Stromal cell of bone marrow (primary cell): ENCODE measurements at regions not wholly inside any gene's neighbourhood (a gene's known extent, or its start where the extent isn't known, plus 50 kb on each side); places are given as distances from the start of the nearest gene placed in this dataset.

Experiments
- DNase-seq: peaks from one replicate; pipeline ENCODE4 v3.0.0-alpha.2; 2012; ENCODE audit warnings: low read depth

DNA sequence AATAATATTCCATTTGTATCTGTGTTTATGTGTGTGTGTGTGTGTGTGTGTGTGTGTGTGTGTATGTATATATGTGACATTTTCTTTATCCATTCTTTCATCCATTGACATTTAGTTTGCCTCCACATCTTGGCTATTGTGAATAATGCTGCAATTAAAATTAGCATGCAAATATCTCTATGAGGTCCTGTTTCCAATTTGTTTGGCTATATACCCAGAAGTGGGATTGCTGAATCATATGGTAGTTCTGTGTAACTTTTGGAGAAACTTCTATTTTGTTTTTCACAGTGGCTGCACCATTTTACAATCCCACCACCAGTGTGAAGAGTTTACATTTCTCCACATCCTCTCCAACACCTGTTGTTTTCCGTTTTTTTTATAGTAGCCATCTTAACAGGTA lies 53.1 kb downstream of the CH25H start:
- DNase-seq, result no peak

DNA sequence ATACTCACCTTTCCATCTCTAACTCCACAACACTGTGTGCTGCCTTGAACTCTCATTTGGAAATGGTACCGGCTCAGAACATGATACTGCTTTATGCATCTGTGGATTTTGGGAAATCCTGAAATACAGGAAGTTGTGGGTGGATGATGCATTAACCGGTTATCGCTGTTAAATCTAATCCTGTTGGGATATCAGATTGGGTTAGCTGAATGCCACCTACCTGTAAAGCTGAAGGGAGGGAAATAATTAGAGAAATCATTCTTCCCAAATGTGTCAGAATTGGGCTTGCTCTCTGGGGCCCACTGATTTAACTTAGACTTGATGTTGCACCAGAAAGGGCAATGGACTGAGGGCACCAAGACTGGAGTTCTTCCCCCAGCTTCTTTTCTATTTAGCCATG lies 54.0 kb downstream of the CH25H start:
- no peak for DNase-seq

DNA sequence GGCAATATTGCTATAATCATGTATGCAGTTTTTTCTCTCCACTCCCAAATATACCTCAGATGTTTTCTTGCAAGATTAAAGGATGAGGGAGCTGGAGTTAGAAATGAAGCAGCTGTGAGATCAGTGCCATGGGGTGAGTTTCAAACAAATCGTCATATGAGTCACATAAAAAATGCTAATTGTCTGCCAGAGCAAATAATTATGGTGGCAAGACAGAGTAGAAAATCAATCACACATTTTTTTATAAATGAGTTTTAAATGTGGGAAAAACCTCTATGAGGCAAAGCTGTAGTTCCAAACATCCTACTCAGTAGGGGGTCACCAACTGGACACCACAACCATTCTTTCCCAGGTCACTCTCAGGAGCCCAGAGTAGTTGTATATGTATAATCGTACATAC lies 55.3 kb downstream of the CH25H start:
- no peak for DNase-seq

DNA sequence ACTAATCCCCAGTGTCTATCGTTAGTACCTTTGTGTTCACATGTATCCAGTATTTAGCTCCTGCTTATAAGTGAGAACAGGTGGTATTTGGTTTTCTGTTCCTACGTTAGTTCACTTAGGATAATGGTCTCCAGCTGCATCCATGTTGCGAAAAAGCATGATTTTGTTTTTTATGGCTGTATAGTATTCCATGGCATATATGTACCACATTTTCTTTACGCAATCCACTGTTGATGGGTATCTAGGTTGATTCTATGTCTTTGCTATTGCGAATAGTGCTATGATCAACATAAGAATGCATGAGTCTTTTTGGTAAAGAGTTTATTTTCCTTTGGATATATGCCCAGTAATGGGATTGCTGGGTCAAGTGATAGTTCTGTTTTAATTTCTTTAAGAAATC lies 59.1 kb downstream of the CH25H start:
- no peak for DNase-seq

DNA sequence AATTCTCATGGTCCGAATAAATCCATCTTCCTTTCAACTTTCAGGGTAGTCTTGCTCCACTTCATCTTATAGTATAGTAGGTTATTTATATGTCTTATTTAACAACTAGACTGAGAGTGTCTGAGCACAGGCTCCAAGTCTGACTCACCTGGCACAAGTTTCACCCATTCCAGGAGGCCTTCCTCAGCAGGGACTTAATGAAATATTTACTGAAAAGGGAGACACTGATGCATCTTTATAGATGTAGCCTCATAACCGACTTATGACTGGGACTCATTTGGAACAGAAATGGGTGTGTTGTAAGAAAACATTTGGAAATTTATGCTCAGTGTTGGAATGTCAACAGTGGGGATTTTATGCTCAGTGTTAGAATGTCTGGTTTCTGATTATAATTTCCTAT lies 59.9 kb downstream of the CH25H start:
- DNase-seq, result peak; percentile 83

DNA sequence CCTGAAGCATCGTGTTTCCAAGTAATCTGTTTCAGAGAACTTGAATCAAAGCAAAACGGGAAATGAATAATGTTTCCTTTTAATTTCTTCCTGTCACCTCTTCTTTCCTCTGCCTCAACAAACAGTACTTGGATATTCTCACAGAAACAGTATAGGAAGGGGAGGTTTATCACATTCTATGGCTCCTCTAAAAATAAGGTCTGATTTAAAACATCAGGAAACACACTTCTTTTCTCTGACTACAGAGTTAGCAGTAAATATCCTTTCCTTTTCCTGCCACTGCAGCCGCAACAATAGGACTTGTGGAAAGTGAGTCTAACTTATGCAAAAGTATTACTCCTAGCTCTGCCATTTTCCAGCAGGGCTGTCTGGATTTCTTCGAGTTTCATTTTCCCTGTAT lies 62.3 kb downstream of the CH25H start:
- no peak for DNase-seq

DNA sequence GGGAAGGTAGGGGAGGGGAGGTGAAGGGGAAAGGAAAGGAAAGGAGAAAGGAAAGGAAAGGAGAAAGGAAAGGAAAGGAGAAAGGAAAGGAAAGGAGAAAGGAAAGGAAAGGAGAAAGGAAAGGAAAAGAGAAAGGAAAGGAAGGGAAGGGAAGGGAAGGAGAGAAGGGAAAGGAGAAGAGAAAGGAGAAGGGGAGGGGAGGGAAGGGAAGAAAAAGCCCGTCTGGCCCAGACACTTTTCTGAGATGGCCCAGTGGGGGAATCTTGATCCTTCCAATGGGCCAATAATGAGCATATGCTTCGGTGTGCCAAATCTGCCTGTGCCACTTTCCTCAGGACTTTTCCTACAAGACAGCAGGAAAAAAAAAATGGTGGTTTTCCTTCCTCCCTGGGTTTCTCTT lies 64.5 kb downstream of the CH25H start:
- DNase-seq, result no peak

DNA sequence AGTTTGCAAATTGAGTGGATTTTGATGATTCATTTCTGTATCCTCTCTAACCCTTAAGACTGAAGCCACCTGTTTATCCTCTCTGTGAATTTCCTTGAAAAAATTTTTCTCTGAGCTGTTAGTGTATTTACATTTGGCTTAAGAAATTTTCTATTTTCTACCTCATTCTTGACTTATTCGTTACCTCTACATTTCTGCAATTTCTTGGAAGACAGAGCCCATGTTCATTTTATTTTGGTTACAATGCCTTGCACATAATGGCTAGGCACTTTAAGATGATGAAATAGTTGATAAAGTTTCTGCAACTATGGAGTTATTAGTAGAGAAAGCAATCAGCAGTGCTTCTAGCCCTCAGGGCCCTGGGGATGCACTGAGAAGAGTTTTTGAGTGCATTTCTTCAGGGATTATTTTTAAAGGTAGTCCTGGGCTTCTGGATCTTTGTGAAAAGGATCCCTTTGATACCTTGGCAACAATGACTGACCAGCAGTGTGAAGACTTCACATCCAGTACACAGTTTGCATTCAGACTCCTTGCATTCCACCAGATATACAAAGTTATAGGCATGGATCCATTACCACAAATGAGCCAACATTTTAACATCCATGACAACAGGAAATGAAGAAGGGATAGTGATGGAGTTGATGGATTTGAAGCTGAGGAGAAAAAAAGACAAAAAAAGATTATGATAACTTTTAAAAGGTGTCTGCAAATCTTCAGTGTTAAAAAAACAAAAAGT lies 68.2 kb downstream of the CH25H start:
- no peak for DNase-seq

DNA sequence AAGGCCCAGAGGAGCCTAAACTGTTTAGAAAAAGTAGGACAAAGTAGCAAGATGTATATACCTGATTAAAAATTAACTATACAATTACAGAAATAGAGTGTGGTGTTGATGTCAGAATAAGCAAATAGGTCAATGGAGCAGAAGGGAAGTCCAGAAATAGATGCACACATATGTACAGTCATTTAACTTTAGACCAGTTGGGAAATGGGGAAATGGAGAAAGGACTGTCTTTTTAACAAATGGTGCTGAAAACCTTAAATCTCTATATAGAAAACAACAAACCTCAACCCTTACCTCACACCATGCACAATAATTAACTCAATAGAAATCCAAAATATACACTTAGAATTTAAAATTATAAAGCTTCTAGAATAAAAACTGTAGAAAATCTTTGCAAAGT lies 72.2 kb downstream of the CH25H start:
- DNase-seq, result no peak

DNA sequence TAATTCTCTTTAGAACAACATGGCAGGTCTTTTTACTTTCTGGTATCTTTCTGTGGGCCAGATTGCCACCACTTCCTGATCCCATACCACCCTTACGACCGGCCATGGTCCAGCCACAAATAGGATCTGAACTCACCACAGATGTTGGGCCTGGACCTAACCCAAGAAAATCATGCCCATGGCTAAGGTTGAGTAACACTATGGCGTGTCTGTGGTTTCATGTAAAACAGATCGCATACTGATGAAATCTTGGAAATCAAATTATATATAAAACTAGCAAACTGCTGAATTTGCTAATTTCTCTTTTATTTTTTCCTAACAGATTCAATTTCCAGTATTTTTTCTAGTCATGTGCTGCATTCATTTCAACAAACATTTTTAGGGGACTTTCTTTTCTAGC lies 77.2 kb downstream of the CH25H start:
- DNase-seq, result peak; percentile 87

DNA sequence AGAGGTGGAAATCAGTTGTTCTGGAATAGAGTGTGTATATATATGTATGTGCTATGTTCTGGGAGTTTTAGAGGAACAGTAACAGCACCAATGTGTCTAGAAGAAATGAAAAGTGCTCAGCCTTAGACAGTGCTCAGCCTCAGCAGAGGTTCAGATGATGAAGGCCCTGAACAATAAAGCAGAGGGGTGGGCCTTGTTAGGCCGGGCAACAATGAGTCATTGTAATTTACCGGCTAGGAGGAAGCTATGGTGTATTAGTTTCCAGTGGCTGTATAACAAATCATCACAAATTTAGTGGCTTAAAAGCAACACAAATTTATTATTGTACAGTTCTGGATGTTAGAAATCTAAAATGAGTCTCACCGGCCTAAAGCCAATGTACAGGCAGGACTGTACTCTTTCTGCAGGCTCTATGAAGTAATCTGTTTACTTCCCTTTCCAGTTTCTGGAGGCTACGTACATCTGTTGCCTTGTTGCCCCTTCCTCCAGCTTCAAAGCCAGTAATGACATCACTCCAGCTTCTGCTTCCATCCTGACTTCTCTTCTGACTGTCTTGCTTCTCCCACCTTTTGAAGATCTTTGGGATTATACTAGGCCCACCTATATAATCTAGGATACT lies 84.6 kb downstream of the CH25H start:
- DNase-seq, result peak; percentile 21

DNA sequence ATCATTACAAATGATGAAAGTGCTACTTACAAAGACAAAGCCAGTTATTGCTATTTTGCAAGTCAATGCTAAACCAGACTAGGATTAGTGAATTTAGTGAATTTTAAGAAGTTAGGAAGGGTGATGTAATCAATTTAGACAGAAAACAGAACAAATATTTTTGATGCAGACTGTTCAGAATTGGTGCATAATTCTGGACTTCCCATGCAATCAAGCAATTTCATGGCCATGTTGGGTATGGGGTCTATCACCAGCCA lies 85.4 kb downstream of the CH25H start:
- DNase-seq, result no peak

DNA sequence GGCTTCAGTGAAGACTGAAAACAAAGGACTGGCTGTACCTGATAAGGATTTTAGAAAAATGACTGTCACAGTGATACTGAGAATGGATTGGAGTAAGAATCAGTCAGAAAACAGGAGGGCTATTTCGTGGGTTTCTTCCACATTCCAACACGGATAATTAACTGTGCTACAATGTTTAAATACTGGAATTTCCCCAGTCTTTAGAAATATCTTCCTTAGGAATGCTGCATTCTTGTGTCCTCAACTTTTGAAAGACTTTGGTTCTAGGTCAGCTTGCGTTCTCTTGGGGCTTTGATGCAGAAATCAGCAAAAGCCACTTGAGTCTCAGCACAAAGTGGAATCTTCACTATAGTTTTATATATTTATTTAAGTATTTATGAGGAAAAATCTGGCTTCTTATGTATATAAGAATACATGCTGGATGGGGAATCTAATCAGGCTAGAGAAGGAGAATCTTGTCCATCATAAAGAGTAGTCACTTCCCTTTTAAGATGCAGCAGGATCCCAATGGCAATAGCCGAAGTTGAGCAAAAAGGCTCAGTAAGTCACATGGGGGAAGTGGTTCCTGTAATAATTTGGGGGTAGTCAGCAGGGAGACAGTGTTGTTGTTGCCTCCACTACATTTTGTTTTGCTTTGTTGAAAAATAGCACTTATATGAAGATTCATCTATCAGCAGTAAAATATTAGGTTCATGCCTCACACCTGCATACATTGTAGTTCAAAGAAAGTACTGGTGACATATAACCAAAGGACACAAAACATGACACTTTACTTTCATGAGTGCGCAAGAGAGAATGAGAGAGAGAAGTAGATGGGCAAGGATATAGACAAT lies 86.0 kb downstream of the CH25H start:
- no peak for DNase-seq

DNA sequence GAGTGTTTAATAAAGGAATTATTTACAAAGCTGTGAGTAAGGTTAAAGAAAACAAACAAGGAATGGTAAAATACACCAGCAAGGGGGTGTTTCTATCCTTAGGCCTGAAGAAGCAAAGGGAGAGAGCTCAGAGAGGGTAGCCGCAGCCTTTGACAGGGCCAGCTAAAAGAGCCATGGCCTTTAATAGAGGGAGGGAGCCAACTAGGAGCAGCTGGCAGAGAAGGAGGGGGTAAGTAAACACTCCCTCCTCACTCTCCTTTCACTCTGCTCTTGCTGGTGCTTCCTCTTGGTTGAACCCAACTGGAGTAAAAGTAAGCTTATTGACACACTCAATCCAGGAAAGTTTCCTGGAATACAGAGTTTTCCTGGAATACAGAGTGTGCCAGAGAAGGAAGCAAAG lies 87.5 kb downstream of the CH25H start:
- DNase-seq, result no peak

DNA sequence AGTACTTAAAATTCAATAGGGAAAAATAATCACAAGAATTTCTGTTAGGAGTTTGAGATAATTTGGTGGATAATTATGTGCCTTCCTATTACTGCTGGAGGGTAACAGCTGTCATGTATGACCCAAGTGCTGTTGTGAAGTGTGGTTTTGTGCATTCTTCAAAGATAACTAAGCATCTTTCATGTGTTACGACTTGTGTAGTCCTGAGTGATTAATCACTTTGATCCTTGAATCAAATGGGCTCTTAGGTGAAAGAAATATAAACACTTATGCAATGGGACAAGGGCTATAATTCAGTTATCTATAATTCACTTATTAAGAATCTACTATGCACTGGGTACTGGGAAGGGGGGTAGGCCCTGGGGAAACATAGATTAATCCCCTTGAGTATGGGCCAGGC lies 89.0 kb downstream of the CH25H start:
- DNase-seq, result no peak

DNA sequence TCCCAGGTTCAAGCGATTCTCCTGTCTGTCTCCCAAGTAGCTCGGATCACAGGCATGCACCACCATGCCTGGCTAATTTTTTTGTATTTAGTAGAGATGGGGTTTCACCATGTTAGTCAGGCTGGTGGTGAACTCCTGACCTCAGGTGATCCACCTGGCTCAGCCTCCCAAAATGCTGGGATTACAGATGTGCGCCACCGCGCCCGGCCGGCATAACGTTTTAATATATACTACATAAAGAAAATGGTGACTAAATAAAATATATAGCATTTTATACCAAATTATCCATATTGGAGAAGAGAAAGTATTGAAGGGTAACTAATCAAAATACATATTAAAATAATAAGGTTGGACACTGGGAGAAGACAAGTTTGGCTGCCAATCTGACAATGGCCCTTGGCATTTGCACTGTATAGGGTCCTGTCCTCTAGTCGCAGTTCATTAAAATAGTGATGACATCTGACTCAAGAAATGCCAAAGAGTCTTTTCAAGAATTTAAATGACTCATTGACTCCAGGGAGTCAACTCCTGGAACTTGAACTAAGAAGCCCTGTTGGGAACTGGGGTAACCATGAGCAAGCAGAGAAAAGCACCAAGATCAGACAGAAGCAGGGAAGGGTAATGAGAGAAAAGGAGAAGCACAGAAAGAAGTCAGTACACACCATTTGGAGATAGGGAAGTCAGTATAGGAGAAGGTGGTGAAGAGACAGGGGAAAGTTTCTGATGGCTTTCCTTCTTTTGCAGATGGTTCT lies 91.1 kb downstream of the CH25H start:
- peak; percentile 72 for DNase-seq

DNA sequence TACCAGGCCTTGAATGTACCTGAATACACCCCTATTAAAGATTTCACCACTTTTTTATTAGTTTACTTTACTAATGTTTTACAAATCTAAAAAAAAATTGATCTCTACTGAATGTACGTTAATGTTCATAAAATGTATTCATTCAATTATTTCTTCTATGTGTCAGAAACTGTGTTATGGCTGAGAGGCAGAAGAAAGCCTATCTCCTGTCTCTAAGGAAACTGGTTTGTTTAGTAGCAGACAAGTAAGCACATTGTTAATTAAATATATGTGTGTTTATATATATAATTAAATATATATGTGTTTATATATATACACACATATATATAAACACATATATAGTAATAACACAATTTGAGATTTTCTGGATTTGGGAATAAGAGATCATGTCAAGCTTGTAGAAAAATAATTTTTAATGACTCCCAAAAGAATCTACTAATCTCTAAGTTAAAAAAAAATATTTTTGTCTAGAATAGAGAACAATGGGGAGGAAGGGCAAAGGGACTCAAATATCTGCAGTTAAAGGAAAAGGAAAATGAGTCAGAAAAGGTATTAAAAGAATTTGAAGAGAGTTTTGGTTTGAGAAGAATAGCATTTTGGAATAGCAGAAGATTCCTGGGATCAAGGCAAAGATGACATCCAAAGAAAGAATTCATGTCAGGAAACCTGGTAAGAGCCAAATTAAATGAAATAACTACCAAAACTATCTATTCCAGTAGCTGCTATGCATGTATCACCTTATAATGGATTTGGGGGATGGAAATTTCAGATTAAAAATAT lies 92.1 kb downstream of the CH25H start:
- DNase-seq, result no peak

DNA sequence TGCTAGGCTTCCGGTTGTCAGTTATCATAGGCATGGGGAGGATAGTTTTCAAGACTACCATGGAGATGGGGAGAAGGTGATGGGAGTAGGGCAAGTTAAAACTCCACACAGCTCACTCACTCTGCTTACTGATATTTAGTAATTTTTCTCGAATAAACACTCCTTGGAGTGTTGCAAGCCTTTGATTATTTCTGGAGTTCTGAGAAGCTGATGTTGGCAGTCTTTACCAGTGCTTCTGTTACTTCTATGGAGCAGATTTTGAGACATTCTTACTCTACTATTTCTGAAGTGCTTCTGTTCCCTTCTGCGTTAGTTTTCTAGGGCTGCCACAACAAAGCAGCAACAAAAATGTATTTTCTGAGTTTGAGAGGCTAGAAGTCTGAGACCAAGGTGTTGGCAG lies 104.4 kb downstream of the CH25H start:
- no peak for DNase-seq

DNA sequence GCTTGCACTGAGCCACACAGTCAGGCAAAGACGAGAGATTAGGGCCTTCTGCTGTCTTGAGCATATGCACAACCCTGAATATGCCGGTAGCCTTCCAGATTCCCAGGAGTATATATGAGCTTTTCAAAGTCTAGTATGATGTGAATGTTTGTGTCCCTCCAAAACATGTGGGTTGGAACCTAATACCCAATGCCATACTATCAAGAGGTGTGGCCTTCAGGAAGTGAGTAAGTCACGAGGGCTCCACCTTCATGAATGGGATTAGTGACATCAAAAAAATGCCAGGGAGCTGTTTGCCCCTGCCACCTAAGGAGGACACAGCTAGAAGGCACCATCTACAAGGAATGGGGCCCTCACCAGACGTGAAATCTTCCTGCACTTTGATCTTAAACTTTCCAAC lies 105.2 kb downstream of the CH25H start:
- DNase-seq, result no peak

DNA sequence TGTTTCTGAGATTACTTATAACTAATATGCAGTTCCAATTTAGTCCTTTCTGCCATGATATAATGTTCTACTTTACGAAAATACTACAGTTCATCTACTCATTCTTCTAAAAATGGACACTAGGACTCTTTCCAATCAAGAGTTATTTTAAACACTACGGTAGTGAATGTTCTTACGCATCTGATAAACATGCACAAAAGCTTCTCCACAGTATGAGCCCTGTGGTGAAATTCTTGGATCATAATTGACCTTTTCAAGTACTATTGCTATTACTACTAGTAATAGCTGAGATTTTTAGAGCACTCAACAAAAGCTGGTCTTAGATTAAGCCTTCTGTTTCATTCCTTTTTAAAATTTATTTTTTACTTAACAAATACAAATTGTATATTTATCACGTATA lies 106.4 kb downstream of the CH25H start:
- DNase-seq, result no peak

DNA sequence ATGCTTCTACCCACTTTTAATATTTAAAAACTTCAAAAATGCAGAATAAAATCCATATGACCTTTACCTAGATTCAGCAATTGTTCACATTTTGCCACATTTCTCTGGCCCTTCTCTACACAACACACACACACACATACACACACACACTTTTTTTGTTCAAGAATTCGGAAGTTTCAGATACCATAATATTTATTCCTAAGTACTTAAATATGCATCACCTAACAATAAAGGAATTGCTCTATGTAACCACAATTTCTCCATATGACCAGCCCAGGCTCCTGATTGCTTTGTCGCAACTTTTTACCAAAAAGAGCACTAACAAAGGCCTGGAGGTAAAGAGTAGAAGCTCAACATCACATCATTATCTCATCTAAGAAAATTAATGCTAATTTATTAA lies 106.6 kb downstream of the FAS start:
- no peak for DNase-seq
